Activated CD4-positive, alpha-beta T cell treated with anti-CD3 and anti-CD28 coated beads, Interleukin-2, amount 10 ng/mL, durations not matched to agents 24 days and 14 days (primary cell): ENCODE measurements at regions not wholly inside any gene's neighbourhood (a gene's known extent, or its start where the extent isn't known, plus 50 kb on each side); places are given as distances from the start of the nearest gene placed in this dataset.

Experiments
- DNase-seq: peaks from one replicate; pipeline ENCODE4 v3.0.0; 2022
- H3K27ac Mint-ChIP-seq: one replicate; pipeline ENCODE4 v1.8.0; 2022; ENCODE audit warnings: mild to moderate bottlenecking, mixed read lengths
- H3K27me3 Mint-ChIP-seq: one replicate; pipeline ENCODE4 v1.8.0; 2022; ENCODE audit warnings: mixed read lengths
- H3K36me3 Mint-ChIP-seq: one replicate; pipeline ENCODE4 v1.8.0; 2022; ENCODE audit warnings: low read depth, mild to moderate bottlenecking, mixed read lengths
- H3K4me1 Mint-ChIP-seq: one replicate; pipeline ENCODE4 v1.8.0; 2021; ENCODE audit warnings: mixed read lengths
- H3K4me3 Mint-ChIP-seq: one replicate; pipeline ENCODE4 v1.8.0; 2022; ENCODE audit warnings: mild to moderate bottlenecking, moderate library complexity, mixed read lengths
- H3K9me3 Mint-ChIP-seq: one replicate; pipeline ENCODE4 v1.8.0; 2021; ENCODE audit warnings: mixed read lengths
- intact Hi-C: fragments of 100-400 bp; cut with micrococcal nuclease; formaldehyde crosslinking; loops from one replicate; pipeline ENCODE4 v1.15.1; 2023

- no peaks in the 10 kb centered on the region for H3K4me1 Mint-ChIP-seq
- intact Hi-C loops: no loop called here
- H3K27me3 Mint-ChIP-seq: no peaks in the 10 kb centered on the region
- H3K4me3 Mint-ChIP-seq: no peak overlapping the region
- H3K9me3 Mint-ChIP-seq: no peaks in the 10 kb centered on the region
- no peak for DNase-seq
- H3K36me3 Mint-ChIP-seq: no peaks in the 10 kb centered on the region
- H3K27ac Mint-ChIP-seq: no peak overlapping the region
These were observed 73.0 kb upstream of the MPDZ start for GRCh38 chr9:13352451-13352979.

- no peak for DNase-seq
- Mint-ChIP-seq H3K27ac (no peak overlapping the region), H3K4me3 (no peak overlapping the region), H3K4me1 (no peaks in the 10 kb centered on the region), H3K9me3 (no peaks in the 10 kb centered on the region), H3K27me3 (no peaks in the 10 kb centered on the region), H3K36me3 (no peaks in the 10 kb centered on the region)
- intact Hi-C loops: no loop called here
These were observed 72.4 kb upstream of the MPDZ start for GRCh38 chr9:13351778-13352386.

GRCh38 chr9:13332571-13332970, 53.1 kb upstream of the MPDZ start:
- DNase-seq: no peak
- Mint-ChIP-seq H3K4me1 (no peaks in the 10 kb centered on the region), H3K36me3 (no peaks in the 10 kb centered on the region), H3K4me3 (no peak overlapping the region), H3K9me3 (no peaks in the 10 kb centered on the region), H3K27ac (no peak overlapping the region), H3K27me3 (no peaks in the 10 kb centered on the region)
- intact Hi-C loops: no loop called here

- Mint-ChIP-seq H3K27ac (no peak overlapping the region), H3K4me3 (no peak overlapping the region), H3K4me1 (no peaks in the 10 kb centered on the region), H3K36me3 (no peaks in the 10 kb centered on the region), H3K9me3 (no peaks in the 10 kb centered on the region), H3K27me3 (no peaks in the 10 kb centered on the region)
- intact Hi-C loops: no loop called here
- no peak for DNase-seq
These were observed 51.8 kb upstream of the MPDZ start for GRCh38 chr9:13331320-13331719.

- Mint-ChIP-seq H3K4me3 (no peak overlapping the region), H3K36me3 (no peaks in the 10 kb centered on the region), H3K27ac (no peak overlapping the region), H3K4me1 (no peaks in the 10 kb centered on the region), H3K9me3 (no peaks in the 10 kb centered on the region), H3K27me3 (no peaks in the 10 kb centered on the region)
- intact Hi-C loops: no loop called here
- DNase-seq: no peak
These were observed 51.0 kb upstream of the MPDZ start for GRCh38 chr9:13330396-13331004.
